NCI-H446 treated with DMSO at 0.1 percent for 48 hours (cell line): ENCODE measurements at regions not wholly inside any gene's neighbourhood (a gene's known extent, or its start where the extent isn't known, plus 50 kb on each side); places are given as distances from the start of the nearest gene placed in this dataset.

Experiments used
- DNase-seq: peaks from one replicate; lab custom pipeline; 2025; lab: John Stamatoyannopoulos, UW

- DNase-seq, result no peak
Observed at GRCh38 chr2:144893464-144893863, 373.5 kb upstream of the ZEB2 start.

- DNase-seq, result peak; percentile 3
Observed at GRCh38 chr2:144890828-144891227, 370.9 kb upstream of the ZEB2 start.

- DNase-seq, result no peak
Observed at GRCh38 chr2:144889348-144889747, 369.4 kb upstream of the ZEB2 start.

- DNase-seq, result peak; percentile 66
Observed at GRCh38 chr2:144886862-144887261, 366.9 kb upstream of the ZEB2 start.

GRCh38 chr2:144877893-144878292 is 358.0 kb upstream of the ZEB2 start:
- DNase-seq, result no peak

GRCh38 chr2:144876013-144876412 is 356.1 kb upstream of the ZEB2 start:
- DNase-seq, result no peak

- no peak for DNase-seq
Observed at GRCh38 chr2:144875290-144875969, 355.5 kb upstream of the ZEB2 start.

- DNase-seq, result no peak
Observed at GRCh38 chr2:144865670-144866069, 345.8 kb upstream of the ZEB2 start.

GRCh38 chr2:144859716-144860115 is 339.8 kb upstream of the ZEB2 start:
- DNase-seq, result no peak

- DNase-seq, result no peak
Observed at GRCh38 chr2:144858211-144858610, 338.3 kb upstream of the ZEB2 start.

GRCh38 chr2:144854596-144854995 is 334.7 kb upstream of the ZEB2 start:
- no peak for DNase-seq

- no peak for DNase-seq
Observed at GRCh38 chr2:144849612-144850011, 329.7 kb upstream of the ZEB2 start.

GRCh38 chr2:144848423-144848822 is 328.5 kb upstream of the ZEB2 start:
- no peak for DNase-seq

GRCh38 chr2:144847347-144848080 is 327.6 kb upstream of the ZEB2 start:
- DNase-seq, result no peak

- no peak for DNase-seq
Observed at GRCh38 chr2:144836635-144837350, 316.9 kb upstream of the ZEB2 start.

GRCh38 chr2:144835634-144836350 is 315.9 kb upstream of the ZEB2 start:
- no peak for DNase-seq

GRCh38 chr2:144834998-144835633 is 315.2 kb upstream of the ZEB2 start:
- DNase-seq, result peak; percentile 72

GRCh38 chr2:144834363-144834762 is 314.4 kb upstream of the ZEB2 start:
- no peak for DNase-seq

GRCh38 chr2:144833075-144833637 is 313.2 kb upstream of the ZEB2 start:
- DNase-seq, result no peak

GRCh38 chr2:144832048-144832447 is 312.1 kb upstream of the ZEB2 start:
- DNase-seq, result no peak

- no peak for DNase-seq
Observed at GRCh38 chr2:144830543-144830942, 310.6 kb upstream of the ZEB2 start.

- no peak for DNase-seq
Observed at GRCh38 chr2:144827404-144827803, 307.5 kb upstream of the ZEB2 start.
